Osteocyte (in vitro differentiated cells): ENCODE measurements at regions not wholly inside any gene's neighbourhood (a gene's known extent, or its start where the extent isn't known, plus 50 kb on each side); places are given as distances from the start of the nearest gene placed in this dataset.

Experiments
- DNase-seq: peaks from one replicate; pipeline ENCODE4 v3.0.0; 2021; ENCODE audit warnings: mixed read lengths; ENCODE audit not compliant: unreplicated experiment; ENCODE audit errors: extremely low spot score
- H3K27ac Mint-ChIP-seq: one replicate; pipeline ENCODE4 v1.8.0; 2021; ENCODE audit warnings: mild to moderate bottlenecking, mixed read lengths; ENCODE audit not compliant: unreplicated experiment
- H3K27me3 Mint-ChIP-seq: one replicate; pipeline ENCODE4 v1.8.0; 2021; ENCODE audit warnings: mixed read lengths; ENCODE audit not compliant: unreplicated experiment
- H3K36me3 Mint-ChIP-seq: one replicate; pipeline ENCODE4 v1.8.0; 2021; ENCODE audit warnings: mixed read lengths; ENCODE audit not compliant: unreplicated experiment
- H3K4me1 Mint-ChIP-seq: one replicate; pipeline ENCODE4 v1.8.0; 2021; ENCODE audit warnings: mixed read lengths; ENCODE audit not compliant: unreplicated experiment
- H3K4me3 Mint-ChIP-seq: one replicate; pipeline ENCODE4 v1.8.0; 2021; ENCODE audit warnings: mild to moderate bottlenecking, moderate library complexity, mixed read lengths; ENCODE audit not compliant: unreplicated experiment
- H3K9me3 Mint-ChIP-seq: one replicate; pipeline ENCODE4 v1.8.0; 2021; ENCODE audit warnings: mixed read lengths; ENCODE audit not compliant: unreplicated experiment
- TF ChIP-seq, protein P1 (sequence below): fragments of 200-600 bp; sonication (generic); IDR thresholded peaks from 2 replicates; pipeline ENCODE4 v1.5.0; 2021; ENCODE audit warnings: antibody characterized with exemption, mild to moderate bottlenecking, moderate library complexity

DNA sequence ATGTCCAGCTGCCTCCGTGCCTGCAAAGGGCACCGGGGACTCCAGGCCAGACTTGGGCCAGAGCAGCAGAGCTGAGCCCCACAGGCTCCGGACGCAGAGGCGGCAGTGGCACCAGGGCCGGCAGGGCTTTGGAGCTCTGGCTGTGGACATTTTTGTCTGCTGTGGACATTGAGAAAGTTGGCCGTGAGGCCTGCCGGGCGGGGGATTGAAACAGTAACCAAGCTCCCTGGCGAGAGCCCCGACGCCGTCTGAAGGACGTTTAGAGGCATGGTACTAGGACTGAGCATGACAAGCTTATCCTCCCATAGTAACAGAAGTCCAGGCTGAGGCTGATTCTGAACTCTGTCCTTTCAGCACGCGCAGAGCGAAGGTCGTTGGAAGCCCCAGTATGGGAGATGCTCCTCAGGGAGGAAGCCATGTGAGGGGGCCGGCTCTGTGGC is 323.8 kb downstream of the AMY1C start:
- Mint-ChIP-seq H3K4me1 (no peaks in the 10 kb centered on the region), H3K27ac (no peak overlapping the region), H3K36me3 (no peaks in the 10 kb centered on the region), H3K27me3 (no peaks in the 10 kb centered on the region), H3K4me3 (no peak overlapping the region), H3K9me3 (no peaks in the 10 kb centered on the region)
- TF ChIP-seq, protein P1, sequence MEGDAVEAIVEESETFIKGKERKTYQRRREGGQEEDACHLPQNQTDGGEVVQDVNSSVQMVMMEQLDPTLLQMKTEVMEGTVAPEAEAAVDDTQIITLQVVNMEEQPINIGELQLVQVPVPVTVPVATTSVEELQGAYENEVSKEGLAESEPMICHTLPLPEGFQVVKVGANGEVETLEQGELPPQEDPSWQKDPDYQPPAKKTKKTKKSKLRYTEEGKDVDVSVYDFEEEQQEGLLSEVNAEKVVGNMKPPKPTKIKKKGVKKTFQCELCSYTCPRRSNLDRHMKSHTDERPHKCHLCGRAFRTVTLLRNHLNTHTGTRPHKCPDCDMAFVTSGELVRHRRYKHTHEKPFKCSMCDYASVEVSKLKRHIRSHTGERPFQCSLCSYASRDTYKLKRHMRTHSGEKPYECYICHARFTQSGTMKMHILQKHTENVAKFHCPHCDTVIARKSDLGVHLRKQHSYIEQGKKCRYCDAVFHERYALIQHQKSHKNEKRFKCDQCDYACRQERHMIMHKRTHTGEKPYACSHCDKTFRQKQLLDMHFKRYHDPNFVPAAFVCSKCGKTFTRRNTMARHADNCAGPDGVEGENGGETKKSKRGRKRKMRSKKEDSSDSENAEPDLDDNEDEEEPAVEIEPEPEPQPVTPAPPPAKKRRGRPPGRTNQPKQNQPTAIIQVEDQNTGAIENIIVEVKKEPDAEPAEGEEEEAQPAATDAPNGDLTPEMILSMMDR, result no peak
- no peak for DNase-seq

DNA sequence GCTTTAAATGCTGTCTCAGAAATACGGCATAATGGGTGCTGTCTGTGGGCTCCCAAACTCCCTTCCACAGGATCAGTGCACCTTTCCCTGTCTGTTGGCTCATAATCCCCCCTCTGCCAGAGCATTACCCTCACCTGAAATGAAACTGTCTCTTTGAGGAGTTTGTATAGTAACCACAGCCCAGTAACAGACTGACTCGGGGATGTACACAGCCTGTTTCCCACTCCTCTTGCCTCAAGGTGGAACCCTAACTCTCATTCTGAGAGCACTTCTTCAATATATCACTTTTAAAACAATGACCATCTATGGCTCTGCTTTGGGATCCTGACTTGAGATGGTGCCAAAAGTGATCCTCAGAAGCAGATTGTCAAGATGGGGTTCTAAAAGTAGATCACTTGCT is 332.5 kb downstream of the AMY1C start:
- Mint-ChIP-seq H3K27me3 (peaks cover 3% of the 10 kb centered on the region), H3K9me3 (no peaks in the 10 kb centered on the region), H3K4me1 (no peaks in the 10 kb centered on the region), H3K4me3 (no peak overlapping the region), H3K27ac (no peak overlapping the region), H3K36me3 (no peaks in the 10 kb centered on the region)
- TF ChIP-seq, protein P1, result no peak
- no peak for DNase-seq

DNA sequence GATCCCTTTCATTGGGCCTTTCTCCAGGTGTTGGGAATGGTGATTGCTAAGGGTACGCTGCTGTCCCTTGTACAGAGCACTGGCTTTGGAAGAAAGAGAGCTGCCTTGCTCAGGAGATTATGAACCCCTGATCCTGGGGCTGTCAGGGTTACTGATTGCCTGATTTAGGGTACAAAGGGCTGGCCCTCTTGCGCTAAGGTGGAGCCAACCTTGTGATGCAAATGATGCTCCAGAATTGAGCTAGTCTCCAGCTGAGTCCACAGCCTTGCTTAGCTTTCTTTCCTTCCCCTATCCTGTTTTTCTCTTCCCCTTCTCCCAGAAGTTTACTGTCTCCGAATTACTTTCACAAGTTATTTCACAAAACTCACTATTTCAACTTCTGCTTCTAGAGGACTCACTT is 334.7 kb downstream of the AMY1C start:
- TF ChIP-seq, protein P1, result no peak
- Mint-ChIP-seq H3K4me3 (no peak overlapping the region), H3K27ac (no peak overlapping the region), H3K4me1 (no peaks in the 10 kb centered on the region), H3K27me3 (peaks cover 3% of the 10 kb centered on the region), H3K9me3 (no peaks in the 10 kb centered on the region), H3K36me3 (no peaks in the 10 kb centered on the region)
- no peak for DNase-seq

DNA sequence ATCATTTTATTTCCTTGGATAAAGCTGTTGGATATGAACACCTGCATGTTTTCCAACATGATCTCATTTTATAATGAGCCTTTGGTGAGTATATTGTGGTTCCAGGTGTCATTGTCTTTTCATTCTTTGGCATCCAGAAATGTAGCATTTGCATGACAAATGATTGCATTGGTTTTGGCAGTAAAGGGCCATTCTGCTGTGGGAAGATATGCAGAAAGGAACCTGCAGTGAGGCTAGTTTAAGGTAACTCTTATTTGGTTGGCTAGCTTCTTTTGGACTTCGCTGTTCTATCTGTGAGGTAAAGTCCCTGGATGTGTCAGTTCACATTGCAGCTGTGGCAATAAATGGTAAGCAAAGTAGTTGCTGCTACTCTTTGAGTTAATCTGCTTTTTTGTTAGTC is 343.0 kb downstream of the AMY1C start:
- H3K4me3 Mint-ChIP-seq, result no peak overlapping the region
- H3K4me1 Mint-ChIP-seq, result no peaks in the 10 kb centered on the region
- H3K9me3 Mint-ChIP-seq, result no peaks in the 10 kb centered on the region
- TF ChIP-seq, protein P1, result no peak
- H3K36me3 Mint-ChIP-seq, result no peaks in the 10 kb centered on the region
- H3K27ac Mint-ChIP-seq, result no peak overlapping the region
- DNase-seq, result no peak
- H3K27me3 Mint-ChIP-seq, result no peaks in the 10 kb centered on the region

DNA sequence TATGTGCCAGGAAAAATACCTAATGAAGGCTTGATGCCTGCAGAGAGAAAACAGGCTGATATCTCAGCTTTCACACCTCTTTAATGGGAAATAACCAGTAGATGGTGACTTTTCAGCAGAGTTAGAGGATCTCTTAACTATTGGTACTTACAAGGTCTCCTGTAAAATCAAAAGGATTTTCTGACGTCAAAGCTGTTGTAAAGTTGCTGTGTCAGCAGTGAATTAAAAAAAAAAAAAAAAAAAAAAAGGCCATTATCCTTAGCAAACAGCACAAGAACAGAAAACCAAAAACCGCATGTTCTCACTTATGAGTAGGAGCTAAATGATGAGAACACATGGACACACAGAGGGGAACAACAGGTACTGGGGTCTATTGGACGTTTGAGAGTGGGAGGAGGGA is 349.1 kb downstream of the AMY1C start:
- Mint-ChIP-seq H3K4me1 (no peaks in the 10 kb centered on the region), H3K36me3 (no peaks in the 10 kb centered on the region), H3K9me3 (no peaks in the 10 kb centered on the region), H3K4me3 (no peak overlapping the region), H3K27ac (no peak overlapping the region), H3K27me3 (peaks cover 7% of the 10 kb centered on the region)
- no peak for DNase-seq
- TF ChIP-seq, protein P1, result no peak
